ENCODE measurements at regions not wholly inside any gene's neighbourhood (a gene's known extent, or its start where the extent isn't known, plus 50 kb on each side); places are given as distances from the start of the nearest gene placed in this dataset.

- no peak overlapping the region for H3K4me3 ChIP-seq
- no peaks in the 10 kb centered on the region for H3K27me3 ChIP-seq
- Mint-ChIP-seq H3K27me3 (ENCODE audit: insufficient read depth, low read depth) (no peaks in the 10 kb centered on the region), H3K4me1 (no peaks in the 10 kb centered on the region), H3K9me3 (no peaks in the 10 kb centered on the region), H3K27ac (no peak overlapping the region), H3K4me3 (no peak overlapping the region), H3K36me3 (no peaks in the 10 kb centered on the region)
- H3K9ac ChIP-seq: no peak overlapping the region
- no peaks in the 10 kb centered on the region for H3K79me2 ChIP-seq (ENCODE audit: low read depth)
- no peak overlapping the region for H3K4me2 ChIP-seq
- H3K27ac ChIP-seq: no peak overlapping the region
- no peak for DNase-seq (ENCODE audit: low spot score)
- H3K36me3 ChIP-seq: no peaks in the 10 kb centered on the region
- no peaks in the 10 kb centered on the region for H4K20me1 ChIP-seq (ENCODE audit: low read depth)
- no peak overlapping the region for H2AFZ ChIP-seq (replicated peaks)
- H3K4me1 ChIP-seq: no peaks in the 10 kb centered on the region
- peaks cover 28% of the 10 kb centered on the region for H3F3A ChIP-seq (ENCODE audit: low read depth)
- TF ChIP-seq EZH2 (IDR thresholded peaks at IDR 0.05) (no peak), EZH2phosphoT487 (IDR thresholded peaks at IDR 0.05) (no peak)
- no peaks in the 10 kb centered on the region for H3K9me3 ChIP-seq (ENCODE audit: low read depth)
These were observed 454.1 kb upstream of the USP24 start for GRCh38 chr1:55669293-55669692.

GRCh38 chr1:55662875-55663274, 447.7 kb upstream of the USP24 start:
- DNase-seq (ENCODE audit: low spot score): no peak
- Histone ChIP-seq H3F3A (ENCODE audit: low read depth) (peaks cover 54% of the 10 kb centered on the region), H3K27me3 (no peaks in the 10 kb centered on the region)

GRCh38 chr1:55658917-55659316, 443.8 kb upstream of the USP24 start:
- Histone ChIP-seq H3K4me3 (no peak overlapping the region), H3K79me2 (ENCODE audit: low read depth) (no peaks in the 10 kb centered on the region), H3K9ac (no peak overlapping the region), H4K20me1 (ENCODE audit: low read depth) (no peaks in the 10 kb centered on the region), H3K4me2 (no peak overlapping the region), H3K27me3 (no peaks in the 10 kb centered on the region), H3F3A (ENCODE audit: low read depth) (peaks cover 22% of the 10 kb centered on the region), H3K27ac (no peak overlapping the region), H3K36me3 (no peaks in the 10 kb centered on the region), H3K4me1 (no peaks in the 10 kb centered on the region), H2AFZ (replicated peaks) (no peak overlapping the region), H3K9me3 (ENCODE audit: low read depth) (peaks cover 4% of the 10 kb centered on the region)
- no peak for DNase-seq (ENCODE audit: low spot score)
- Mint-ChIP-seq H3K9me3 (no peaks in the 10 kb centered on the region), H3K4me3 (no peak overlapping the region), H3K36me3 (no peaks in the 10 kb centered on the region), H3K27me3 (ENCODE audit: insufficient read depth, low read depth) (no peaks in the 10 kb centered on the region), H3K27ac (no peak overlapping the region), H3K4me1 (no peaks in the 10 kb centered on the region)
- TF ChIP-seq CTCF (IDR thresholded peaks at IDR 0.05): no peak
- TF ChIP-seq EZH2phosphoT487 (IDR thresholded peaks at IDR 0.05): no peak
- no peak for TF ChIP-seq EZH2 (IDR thresholded peaks at IDR 0.05)

More at GRCh38 chr1:55662875-55663274, 447.7 kb upstream of the USP24 start:
- no peak overlapping the region for H3K4me2 ChIP-seq
- H3K36me3 ChIP-seq: no peaks in the 10 kb centered on the region
- H4K20me1 ChIP-seq (ENCODE audit: low read depth): no peaks in the 10 kb centered on the region
- no peaks in the 10 kb centered on the region for H3K79me2 ChIP-seq (ENCODE audit: low read depth)
- H2AFZ ChIP-seq (replicated peaks): no peak overlapping the region
- H3K4me3 ChIP-seq: no peak overlapping the region
- Mint-ChIP-seq H3K9me3 (no peaks in the 10 kb centered on the region), H3K27me3 (ENCODE audit: insufficient read depth, low read depth) (no peaks in the 10 kb centered on the region), H3K4me3 (no peak overlapping the region), H3K4me1 (no peaks in the 10 kb centered on the region), H3K36me3 (no peaks in the 10 kb centered on the region), H3K27ac (no peak overlapping the region)
- H3K9ac ChIP-seq: no peak overlapping the region
- TF ChIP-seq EZH2phosphoT487 (IDR thresholded peaks at IDR 0.05) (no peak), EZH2 (IDR thresholded peaks at IDR 0.05) (no peak), CTCF (IDR thresholded peaks at IDR 0.05) (no peak)
- H3K9me3 ChIP-seq (ENCODE audit: low read depth): peaks cover 4% of the 10 kb centered on the region
- no peak overlapping the region for H3K27ac ChIP-seq
- H3K4me1 ChIP-seq: no peaks in the 10 kb centered on the region

GRCh38 chr1:55654750-55655149, 439.6 kb upstream of the USP24 start:
- no peaks in the 10 kb centered on the region for H3K79me2 ChIP-seq (ENCODE audit: low read depth)
- H3K27me3 ChIP-seq: no peaks in the 10 kb centered on the region
- peaks cover 4% of the 10 kb centered on the region for H3K27me3 Mint-ChIP-seq (ENCODE audit: insufficient read depth, low read depth)
- no peaks in the 10 kb centered on the region for H3K4me1 Mint-ChIP-seq
- no peak for DNase-seq (ENCODE audit: low spot score)
- no peak overlapping the region for H2AFZ ChIP-seq (replicated peaks)
- H3K9ac ChIP-seq: no peak overlapping the region
- H3K36me3 Mint-ChIP-seq: no peaks in the 10 kb centered on the region
- H3K27ac ChIP-seq: no peak overlapping the region
- no peaks in the 10 kb centered on the region for H3K9me3 ChIP-seq (ENCODE audit: low read depth)
- TF ChIP-seq EZH2phosphoT487 (IDR thresholded peaks at IDR 0.05) (no peak), EZH2 (IDR thresholded peaks at IDR 0.05) (no peak), CTCF (IDR thresholded peaks at IDR 0.05) (no peak)
- no peak overlapping the region for H3K4me2 ChIP-seq
- H3K9me3 Mint-ChIP-seq: no peaks in the 10 kb centered on the region
- no peak overlapping the region for H3K4me3 ChIP-seq
- H3K36me3 ChIP-seq: no peaks in the 10 kb centered on the region
- H3F3A ChIP-seq (ENCODE audit: low read depth): no peaks in the 10 kb centered on the region
- H3K27ac Mint-ChIP-seq: no peak overlapping the region
- no peak overlapping the region for H3K4me3 Mint-ChIP-seq
- no peaks in the 10 kb centered on the region for H3K4me1 ChIP-seq
- no peaks in the 10 kb centered on the region for H4K20me1 ChIP-seq (ENCODE audit: low read depth)

All from neural progenitor cell (in vitro differentiated cells).